ENCODE measurements at regions not wholly inside any gene's neighbourhood (a gene's known extent, or its start where the extent isn't known, plus 50 kb on each side); places are given as distances from the start of the nearest gene placed in this dataset.
"Not testable (repeated sequence)": the region's sequence is repeated elsewhere in the genome, so short reads cannot be mapped to it uniquely, and the experiment has no call there.

DNA sequence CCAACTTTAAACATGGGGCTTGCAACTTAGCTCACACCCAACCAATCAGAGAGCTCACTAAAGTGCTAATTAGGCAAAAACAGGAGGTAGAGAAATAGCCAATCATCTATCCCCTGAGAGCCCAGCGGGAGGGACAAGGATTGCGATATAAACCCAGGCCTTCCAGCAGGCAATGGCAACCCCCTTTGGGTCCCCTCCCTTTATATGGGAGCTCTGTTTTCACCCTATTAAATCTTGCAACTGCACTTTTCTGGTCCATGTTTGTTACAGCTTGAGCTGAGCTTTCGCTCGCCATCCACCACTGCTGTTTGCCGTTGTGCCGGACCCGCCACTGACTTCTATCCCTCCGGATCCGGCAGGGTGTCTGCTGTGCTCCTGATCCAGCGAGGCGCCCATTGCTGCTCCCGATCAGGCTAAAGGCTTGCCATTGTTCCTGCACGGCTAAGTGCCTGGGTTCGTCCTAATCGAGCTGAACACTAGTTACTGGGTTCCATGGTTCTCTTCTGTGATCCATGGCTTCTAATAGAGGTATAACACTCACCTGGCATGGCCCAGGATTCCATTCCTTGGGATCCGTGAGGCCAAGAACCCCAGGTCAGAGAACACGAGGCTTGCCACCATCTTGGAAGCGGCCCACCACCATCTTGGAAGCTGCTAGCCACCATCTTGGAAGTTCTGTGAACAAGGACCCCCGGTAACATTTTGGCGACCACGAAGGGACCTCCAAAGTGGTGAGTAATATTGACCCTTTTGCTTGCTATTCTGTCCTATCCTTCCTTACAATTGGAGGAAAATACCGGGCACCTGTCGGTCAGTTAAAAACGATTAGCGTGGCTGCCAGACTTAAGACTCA lies 161.3 kb upstream of the GCFC2 start:
- DNase-seq: not testable (repeated sequence)

DNA sequence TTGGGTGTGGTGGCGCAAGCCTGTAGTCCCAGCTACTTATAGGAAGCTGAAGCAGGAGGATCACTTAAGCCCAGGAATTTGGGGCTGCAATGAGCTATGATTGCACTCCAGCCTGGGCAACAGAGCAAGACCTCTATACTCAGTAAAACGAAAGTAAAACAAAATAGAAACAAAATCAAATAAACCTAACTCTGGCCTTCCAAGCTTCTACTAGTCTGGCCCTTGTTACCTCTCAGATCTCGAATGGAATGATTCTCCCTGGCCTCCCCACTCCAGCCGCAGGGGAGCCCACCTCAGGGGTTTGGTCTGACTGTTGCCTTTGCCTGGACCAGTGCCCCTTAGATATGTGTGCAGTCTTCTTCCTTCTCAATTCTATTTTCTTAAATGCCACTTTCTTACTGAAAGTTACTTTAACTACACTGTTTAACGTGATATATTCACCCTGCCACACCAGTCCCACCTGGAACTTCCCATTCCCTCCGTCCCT lies 160.0 kb upstream of the GCFC2 start:
- DNase-seq: no peak

DNA sequence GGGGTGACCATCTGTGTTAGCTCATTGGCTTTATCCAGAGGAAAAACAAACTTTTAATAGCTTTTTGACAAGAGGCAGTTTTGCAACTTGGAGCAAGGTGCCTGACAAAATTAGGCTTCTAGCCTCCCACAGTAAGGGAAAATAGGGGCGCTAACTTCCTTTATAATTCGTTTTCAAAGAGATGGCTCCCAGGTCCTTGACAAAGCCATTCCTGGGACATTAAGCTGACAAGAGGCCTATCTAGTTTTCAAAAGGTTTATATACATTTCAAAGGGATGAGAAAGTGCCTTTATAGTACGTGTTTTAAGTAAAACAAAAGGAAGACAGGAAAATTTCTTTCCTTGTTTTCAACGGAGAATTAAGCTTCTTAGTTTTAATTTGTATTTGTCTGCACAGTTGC lies 159.4 kb upstream of the GCFC2 start:
- DNase-seq: no peak

DNA sequence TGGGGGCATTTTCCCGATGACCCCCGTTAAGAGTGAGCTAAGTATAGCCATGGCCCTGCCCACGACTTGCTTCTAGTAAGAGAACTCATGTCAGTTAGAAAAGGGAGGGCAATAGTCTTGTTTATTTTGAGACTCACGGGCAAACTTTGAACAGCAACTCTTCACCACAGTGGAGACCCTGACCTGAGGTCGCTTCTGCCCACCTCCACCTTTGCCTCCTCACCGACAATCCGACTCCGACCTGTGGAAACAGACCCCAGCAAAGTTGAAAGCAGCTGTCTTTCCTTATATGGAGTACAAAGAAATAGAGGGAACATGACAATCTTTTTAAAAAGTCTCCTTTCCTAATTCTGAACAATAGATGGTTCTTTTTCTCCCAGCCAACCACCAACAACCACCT lies 155.0 kb upstream of the GCFC2 start:
- no peak for DNase-seq

DNA sequence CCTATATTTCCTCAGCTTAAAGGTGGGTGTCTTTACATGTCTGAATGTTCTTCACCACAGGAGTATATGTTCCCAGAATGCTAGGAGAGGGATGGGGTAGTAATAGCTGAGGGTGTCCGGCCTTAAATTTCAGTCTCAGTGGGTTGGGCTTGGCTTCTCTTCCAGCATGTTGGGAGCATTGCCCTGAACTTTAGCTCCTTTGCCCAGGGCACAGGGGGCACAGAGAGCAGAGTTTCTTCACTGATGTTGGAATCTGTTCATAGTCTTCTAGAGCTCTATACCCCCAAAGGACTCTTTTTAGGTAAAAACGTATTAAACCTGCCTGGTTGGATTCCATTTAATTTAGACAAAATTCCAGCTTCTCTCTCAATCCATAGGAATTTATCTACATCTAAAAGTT lies 154.4 kb upstream of the GCFC2 start:
- no peak for DNase-seq

DNA sequence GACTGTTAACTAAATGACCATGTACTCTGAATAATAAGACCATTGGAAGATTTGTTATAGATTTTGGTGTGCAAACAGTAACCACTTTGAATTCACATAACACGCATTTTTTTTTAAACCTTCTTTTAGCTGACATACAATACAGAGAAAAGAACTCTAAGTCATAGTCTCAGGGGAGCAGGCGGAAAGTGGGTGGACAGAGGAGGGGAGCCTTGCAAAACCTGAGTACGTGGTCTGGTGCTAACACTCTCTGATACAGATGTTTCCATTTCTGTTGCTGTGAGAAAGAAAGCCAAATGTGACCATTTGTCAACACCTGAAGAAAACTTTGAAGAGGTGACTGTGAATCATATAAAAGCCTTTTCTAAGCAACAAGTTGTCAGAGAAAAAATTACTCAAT lies 151.8 kb upstream of the GCFC2 start:
- DNase-seq: no peak

DNA sequence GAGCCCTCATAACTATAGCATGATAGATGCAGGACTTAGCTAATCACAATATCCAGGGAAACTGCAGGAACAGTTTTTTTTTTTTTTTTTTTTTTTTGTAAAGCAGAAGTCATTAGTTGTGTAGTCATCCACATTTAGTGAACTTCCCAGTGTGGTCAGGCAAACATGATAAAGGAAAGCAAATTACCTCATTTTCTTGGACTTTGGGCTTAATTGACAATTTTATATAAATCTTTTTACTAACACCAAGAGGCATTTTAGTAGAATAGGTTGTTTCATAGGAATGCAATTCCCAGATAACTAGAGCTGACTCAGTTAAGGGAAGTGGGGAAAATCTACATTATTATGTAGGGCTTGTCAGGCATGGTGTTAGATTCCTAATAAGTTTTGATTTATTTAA lies 142.7 kb upstream of the GCFC2 start:
- no peak for DNase-seq

DNA sequence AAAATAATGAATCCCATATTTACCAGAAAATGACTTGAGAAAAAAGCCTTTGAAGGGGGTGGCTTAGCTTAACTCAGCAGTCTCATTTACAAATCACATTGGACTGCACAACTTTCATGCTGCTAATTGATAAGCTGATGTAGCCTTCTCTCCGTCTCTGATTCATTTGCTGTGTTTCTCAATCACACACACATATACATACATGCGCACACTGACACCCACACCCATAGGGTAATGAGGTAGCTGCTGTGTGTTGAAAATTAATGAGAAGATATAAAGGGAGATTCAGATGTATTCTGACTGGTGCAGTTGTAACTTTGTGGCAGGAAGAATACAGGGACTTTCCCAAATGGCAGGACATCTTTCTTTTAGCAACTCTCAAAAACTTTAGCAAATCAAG lies 141.9 kb upstream of the GCFC2 start:
- no peak for DNase-seq

DNA sequence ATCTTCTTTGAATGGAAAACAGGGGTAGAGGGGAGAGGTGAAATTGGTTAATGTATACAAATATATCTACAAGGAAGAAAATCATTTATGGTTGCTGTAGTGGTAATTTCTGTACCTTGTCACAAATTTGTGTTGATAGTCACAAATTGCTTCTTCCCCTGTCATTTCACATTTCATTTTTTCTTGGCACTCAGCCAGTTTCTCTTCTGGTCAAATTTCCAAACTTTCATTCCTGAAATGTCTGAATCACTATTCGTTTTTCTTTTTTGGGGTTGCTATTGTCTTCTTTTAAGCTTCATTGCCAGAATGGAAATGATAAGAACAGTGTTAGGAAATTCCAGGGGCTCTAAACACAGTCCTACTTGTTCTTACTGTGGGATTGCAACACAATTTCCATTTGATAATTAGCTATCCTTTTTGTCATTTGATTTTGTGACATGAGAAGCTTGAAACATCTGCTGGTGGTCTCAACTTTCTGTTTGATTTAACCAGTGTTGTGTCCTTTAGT lies 136.0 kb upstream of the GCFC2 start:
- DNase-seq: no peak

DNA sequence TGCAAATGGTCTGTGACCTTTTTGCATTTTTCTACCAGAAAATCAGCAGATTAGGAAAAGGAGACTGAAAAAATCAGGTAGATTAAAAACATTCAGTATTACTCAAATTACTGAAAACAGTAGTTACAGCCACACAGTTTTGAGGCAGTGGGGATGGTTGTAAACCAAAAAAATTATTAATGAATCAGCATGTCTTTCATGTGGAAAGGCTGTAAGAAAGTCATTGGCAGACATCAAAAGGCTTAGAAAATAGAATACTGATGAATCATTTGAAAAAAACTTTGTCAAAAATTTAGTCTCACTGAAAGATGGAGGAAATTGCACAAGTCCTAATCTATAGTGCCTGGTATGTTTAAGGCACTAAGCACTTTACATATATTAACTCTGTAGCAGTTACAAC lies 133.9 kb upstream of the GCFC2 start:
- no peak for DNase-seq

DNA sequence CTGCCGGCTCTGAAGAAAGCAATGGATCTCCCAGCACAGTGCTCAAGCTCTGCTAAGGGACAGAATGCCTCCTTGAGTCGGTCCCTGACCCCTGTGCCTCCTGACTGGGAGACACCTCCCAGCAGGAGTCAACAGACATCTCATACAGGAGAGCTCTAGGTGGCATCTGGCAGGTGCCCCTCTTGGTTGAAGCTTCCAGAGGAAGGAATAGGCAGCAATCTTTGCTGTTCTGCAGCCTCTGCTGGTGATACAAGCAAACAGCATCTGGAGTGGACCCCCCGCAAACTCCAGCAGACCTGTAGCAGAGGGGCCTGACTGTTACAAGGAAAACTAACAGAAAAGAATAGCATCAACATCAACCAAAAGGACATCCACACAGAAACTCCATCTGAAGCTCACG lies 123.9 kb upstream of the GCFC2 start:
- not testable (repeated sequence) for DNase-seq

DNA sequence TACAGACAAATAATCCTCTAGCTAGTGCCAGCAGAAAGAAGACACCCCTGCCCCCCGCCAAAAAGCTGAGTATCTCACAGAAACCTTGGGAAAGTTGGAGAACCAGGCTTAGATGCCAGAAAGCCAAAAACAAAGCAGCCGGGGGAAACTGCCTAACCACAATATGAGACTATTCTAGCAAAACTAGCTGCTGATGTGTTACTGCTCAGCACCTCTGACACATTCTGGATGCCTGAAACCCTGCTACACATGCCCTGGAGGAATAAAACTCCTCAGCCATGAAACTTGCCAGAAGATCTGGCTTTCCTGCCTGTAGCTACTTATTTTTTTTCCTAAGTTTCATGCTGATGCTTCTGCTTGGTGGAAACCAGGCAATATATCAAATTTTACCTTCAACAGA lies 122.7 kb upstream of the GCFC2 start:
- DNase-seq: no peak

DNA sequence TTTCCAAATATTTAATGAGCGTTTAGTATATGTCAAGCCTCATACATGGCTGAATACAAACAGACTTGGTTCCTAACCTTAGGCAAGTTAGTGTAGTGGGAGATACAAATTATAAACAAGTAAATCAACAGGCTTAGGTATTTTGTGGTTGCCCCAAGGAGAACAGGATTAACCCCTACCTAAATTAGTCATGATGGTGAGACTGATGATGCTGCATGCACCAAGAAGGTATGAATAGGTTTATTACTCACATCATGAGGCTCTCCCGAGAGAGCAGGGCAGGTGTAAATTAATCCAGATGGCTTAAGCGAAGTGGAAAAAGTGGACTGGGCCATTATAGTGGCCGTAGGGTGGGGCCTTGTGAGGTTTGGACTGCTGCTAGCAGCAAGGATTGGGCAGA lies 118.1 kb upstream of the GCFC2 start:
- DNase-seq: no peak

DNA sequence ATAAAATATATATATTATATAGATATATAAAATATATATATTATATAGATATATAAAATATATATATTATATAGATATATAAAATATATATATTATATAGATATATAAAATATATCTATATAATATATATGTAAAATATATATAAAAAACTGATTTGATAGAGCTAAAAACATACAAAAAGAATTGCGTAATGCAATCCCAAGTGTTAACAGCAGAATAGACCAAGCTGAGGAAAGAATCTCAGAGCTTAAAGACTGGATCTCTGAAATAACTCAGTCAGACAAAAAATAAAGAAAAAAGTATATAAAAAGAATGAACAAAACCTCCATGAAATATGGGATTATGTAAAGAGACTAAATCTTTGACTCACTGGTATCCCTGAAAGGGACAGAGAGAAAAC lies 112.8 kb upstream of the GCFC2 start:
- DNase-seq: not testable (repeated sequence)

DNA sequence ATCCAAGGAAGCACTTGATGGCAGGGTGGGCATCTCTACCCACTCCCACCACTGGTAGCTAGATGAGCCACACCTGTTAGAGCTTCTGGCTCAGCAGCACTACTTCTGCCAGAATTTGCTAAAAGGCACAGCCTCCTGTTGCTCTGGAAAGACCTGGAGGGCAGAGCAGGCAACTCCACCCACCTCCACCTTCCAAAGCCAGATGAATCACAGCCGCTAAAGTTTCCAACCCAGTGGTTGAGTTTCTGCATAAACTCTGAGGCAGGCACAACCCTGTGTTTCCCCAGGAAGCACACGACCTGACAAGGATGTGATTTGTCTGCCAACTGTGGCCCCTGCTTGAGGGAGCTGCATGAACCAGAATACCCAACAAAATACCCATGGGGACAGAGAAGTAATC lies 111.6 kb upstream of the GCFC2 start:
- DNase-seq: no peak

DNA sequence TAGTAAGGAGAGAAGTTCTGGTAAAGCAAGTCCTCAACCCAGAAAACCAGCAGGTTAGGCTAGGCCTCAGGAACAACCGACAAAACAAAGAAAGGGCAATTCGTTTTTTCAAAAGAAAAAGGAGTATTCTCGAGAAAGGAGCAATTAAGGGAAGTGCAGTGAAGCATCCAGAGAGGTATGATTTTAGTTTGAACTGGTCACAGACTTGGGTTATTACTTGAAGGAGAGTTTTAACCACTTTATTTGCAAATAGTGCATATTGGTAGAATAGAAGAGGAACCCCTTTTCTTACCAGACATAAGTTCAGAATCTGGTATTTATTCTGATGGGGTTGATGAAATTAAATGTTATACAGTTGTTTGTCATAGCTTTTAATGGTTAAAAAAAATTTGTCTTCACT lies 110.0 kb upstream of the GCFC2 start:
- no peak for DNase-seq

DNA sequence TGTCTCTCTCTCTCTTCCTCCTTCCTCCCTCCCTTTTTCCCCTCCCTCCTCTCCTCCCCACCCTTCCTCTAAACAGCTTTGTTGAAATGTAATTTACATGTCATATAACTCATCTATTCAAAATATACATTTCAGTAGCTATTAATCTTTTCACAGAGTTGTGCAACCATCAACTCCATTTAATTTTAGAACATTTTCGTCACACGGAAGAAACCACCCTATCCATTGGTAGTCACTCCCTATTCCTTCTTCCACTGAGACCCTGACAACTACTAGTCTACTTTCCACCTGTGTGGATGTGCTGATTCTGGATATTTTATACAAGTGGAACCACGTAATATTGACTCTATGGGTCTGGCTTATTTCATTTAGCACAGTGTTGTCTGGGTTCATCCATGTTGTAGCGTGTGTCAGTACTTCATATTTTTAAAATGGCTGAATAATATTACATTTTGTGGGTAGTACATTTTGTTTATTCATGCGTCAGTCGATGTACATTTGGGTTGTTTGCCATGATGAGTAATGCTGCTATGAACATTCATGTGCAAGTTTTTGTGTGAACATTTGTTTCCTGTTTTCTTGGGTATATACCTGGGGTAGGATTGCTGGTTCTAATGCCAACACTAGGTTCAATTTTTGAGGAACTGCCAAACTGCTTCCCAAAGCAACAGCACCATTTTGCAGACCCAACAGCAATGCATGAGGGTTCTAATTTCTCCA lies 100.1 kb upstream of the GCFC2 start:
- no peak for DNase-seq

DNA sequence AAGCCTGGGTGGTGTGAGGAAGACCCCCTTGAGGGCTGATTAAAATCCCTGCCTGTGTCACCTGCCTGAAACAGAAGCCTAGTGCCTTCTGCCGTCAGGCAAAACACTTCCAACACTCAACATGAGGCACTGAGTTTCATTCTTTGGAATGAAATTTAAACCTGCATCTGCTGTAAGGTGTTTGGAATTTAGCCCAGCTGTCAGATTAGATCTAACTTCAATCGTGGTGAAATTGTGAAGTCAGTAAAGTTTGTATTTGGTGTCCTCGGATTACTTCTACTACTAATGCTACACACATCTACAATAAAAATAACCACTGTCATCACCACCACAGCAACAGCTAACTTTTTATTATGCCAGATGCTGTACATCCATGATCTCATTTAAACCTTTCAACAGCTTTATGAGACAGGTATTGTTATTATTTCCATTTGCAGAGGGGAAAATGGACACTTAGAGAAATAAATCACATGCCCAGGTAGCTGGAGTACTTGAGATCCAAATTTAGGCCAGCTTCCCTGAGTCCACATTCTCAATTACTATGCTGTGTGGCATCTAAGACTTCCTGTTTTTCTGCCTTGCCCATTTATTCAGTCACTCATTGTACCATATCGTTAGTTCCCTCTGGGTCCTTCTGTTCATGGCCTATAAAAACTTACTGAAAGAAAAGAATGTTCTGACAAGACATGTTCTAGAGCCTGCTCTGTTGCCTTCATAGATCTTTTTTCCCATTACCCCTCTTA lies 98.2 kb upstream of the GCFC2 start:
- DNase-seq: no peak

DNA sequence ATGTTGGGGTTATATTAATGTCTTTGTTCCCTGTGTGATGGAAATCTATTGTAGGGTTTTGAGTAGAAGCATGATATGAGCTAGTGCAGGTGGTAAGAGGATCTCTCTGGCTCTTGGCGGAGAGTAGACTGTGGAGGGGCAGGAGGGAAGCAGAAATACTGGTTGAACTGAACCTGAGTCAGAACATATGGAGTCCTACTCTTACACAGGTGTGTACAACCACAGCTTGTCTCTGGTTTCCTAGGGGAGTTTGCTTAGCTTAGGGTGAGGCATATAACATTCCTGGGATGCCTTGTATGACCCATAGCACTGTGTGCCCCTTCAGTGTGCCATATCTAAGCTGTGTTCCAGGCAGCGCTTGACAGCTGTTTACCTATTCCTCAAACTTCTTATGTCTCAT lies 97.3 kb upstream of the GCFC2 start:
- no peak for DNase-seq

DNA sequence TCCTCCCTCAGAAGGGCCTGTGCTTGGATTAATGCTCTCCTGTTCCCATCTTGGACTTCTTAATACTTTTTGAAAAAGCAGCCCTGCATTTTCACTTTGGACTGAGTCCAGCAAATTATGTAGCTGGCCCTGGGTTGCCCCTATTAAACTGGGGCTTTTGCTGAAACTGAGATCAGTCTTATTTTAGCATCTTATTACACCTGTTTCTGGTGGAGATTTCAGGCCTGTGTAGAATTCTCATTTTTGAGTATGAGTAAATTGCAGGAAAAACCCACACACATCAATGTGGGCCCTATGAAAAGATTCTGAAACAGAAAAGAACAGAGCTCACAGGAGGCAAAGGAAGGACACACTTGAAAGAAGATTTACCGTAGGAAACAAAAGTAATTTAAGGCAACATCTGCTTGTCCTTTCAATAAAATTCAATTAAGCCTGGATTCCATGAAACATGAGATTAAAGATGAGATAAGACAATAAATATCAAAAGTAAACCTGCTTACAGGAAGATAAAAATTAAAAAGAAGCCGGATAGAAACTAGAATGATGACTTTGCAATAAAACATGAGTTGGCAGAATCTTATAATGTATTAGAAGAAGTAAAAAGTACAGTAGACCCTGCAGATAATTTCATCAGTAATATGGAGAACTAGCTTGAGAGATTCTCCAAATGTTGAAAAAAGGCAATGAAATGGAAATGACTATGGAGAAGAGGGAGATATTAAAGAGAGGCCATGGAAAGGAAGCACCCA lies 90.7 kb upstream of the GCFC2 start:
- no peak for DNase-seq

DNA sequence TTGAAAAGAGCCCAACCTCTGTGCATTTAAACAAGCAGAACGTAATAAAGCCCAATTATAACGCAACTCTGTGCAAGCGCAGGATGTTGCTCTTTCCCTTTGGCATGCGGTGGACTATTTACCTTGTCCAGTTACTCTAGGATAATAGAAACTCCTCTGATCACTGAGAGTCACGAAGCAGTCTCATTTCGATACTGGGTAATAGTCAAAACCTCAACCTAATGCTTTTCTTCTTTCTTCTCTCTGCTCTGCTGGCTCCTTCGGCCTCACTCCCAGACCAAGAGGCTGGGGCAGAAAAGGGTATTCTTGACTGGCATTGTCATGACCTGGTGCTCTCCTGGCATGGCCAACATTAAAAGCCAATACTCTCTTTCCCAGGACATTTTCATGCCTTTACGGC lies 89.7 kb upstream of the GCFC2 start:
- no peak for DNase-seq

DNA sequence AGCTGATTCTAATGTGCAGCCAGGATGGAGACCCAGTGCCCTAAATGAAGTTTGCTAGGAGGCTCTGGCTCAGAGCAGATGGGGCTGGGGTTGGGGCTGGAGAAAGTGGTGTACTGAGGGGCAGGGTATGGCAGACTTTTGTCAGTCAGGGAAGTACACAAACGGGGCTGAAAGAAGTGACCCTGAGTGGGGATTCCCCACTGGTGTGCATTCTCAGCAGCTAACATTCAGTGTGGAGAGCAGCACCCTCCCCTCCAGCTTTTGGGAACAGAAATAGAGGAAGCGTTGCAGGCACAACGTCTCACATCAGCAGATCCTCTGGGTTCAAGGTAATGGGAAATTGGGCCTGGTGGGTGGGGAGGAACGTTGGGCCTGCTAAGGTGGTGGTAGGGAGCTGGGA lies 89.1 kb upstream of the GCFC2 start:
- DNase-seq: no peak

DNA sequence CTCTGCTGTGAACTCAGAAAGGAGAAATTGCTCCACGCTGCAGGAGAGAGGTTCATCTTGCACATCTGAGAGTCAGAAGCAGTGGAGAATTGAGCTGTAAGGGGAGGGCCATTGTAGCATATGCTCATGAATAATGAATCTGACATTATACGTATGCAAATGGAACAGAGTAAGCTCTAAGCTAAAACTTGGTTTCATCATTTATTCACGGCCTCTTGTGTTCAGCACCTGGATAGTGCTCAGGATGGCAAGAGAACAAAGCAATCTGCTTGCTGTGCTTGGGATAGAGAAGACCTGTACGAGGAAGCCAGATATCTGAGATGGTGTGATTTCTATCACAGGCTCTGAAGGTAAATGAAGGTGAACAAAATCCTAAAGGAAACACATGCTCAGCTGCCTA lies 87.9 kb upstream of the GCFC2 start:
- no peak for DNase-seq
